Ramos (cell line): ENCODE measurements at regions not wholly inside any gene's neighbourhood (a gene's known extent, or its start where the extent isn't known, plus 50 kb on each side); places are given as distances from the start of the nearest gene placed in this dataset.

Source experiments
- in situ Hi-C: fragments of 300-500 bp; cut with MboI; formaldehyde crosslinking; loops from one replicate; pipeline ENCODE4 v1.14.3; 2022; ENCODE audit warnings: low sequenced_read_pairs; ENCODE audit not compliant: unreplicated experiment

DNA sequence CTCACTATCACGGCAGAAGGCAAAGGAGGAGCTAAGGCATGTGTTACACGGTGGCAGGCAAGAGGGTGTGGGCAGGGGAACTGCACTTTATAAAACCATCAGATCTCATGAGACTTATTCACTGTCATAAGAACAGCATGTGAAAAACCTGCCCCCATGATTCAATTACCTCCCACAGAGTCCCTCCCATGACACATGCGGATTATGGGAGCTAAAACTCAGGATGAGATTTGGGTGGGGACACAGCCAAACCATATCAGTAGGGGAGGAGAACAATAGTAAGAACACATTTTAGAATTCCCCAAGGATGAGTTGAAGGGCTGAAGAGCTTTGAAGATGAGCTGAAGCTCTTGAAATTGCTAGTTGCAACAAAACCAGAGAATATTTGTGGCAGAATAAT is 287.9 kb downstream of the SMARCA2 start:
- in situ Hi-C loops: no loop called here

DNA sequence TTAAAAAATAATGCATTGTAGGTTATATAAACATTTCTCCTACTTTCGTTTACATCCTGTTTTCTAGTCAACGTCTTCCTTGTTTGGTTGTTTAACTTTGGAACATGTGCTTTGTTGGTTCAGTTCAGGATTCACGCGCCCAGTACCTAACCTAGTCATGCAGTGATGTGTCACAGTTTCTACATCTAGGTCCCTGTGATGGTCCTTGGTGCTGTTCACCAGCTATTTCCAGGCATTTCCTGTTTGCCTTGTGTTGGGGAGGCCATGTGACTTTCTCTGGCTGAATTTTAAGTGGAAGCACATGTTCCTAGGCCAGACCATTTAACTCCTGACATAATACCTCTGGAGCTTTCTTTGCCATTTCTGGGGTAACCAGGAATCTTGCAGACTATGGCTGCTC is 292.3 kb downstream of the SMARCA2 start:
- in situ Hi-C loops: no loop called here

DNA sequence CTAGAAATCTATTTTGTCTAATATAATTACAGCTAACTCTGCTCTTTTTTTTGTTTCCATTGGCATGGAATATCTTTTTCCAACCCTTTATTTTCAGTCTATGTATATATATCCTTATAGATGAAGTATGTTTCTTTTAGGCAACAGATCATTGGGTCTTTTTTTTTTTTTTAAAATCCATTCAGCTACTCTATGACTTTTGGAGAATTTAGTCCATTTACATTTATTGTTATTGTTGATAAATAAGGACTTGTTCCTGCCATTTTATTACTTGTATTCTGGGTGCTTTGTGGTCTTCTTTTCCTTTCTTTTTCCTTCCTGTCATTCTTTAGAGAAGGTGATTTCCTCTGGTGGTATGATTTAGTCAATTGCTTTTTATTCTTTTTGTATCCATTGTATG is 296.8 kb downstream of the SMARCA2 start:
- in situ Hi-C loops: no loop called here

DNA sequence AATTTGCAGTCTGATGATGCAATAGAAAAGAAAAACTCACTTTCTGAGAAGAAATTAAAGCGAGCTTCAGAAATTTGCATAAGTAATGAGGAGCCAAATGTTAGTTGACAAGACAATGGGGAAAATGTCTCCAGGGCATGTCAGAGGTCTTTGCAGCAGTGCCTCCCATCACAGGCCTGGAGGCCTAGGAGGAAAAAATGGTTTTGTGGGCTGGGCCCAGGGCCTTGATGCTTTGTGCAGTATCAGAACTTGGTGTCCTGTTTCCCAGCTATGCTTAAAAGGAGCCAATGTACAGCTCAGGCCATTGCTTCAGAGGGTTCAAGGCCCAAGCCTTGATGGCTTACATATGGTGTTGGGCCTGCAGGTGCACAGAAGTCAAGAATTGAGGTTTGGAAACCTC is 298.4 kb downstream of the SMARCA2 start:
- in situ Hi-C loops: no loop called here

DNA sequence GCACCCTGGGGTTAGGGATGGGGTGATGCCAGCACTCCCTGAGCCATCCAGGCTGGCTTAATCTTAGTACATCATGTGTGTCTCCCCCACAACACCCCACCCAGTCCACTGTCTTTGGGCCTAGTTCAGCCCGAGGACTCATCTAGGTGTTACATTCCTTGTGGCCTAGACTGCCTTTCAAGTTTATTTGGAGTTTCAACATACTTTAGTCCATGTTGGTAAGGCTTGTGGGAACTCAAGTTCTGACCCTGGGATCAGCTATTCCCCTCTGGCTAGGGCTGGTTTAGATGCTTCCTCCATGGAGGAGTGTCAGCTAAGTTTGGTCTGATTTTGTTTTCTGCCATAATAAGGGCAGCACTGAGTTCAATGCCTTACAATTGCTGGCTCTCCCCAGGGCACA is 302.4 kb downstream of the SMARCA2 start:
- in situ Hi-C loops: no loop called here

DNA sequence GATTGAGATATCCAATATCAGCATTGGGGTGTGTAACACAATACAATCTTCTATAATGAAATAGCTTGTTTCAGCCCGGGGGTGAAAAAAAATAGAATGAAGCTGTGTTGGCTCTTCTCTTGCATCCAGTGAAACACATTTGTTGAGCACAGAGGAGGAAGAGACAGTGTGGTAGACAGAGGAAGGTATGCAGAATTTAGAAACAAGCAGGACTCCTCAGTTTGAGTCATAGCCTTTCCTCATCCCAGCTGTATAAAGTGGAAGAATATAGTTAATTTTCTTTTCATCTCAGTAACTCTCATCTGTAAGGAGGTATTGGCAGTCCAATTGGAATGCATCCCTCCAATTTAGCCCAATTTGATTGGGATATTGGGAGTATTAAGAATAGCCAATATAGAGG is 302.2 kb upstream of the VLDLR start:
- in situ Hi-C loops: no loop called here

DNA sequence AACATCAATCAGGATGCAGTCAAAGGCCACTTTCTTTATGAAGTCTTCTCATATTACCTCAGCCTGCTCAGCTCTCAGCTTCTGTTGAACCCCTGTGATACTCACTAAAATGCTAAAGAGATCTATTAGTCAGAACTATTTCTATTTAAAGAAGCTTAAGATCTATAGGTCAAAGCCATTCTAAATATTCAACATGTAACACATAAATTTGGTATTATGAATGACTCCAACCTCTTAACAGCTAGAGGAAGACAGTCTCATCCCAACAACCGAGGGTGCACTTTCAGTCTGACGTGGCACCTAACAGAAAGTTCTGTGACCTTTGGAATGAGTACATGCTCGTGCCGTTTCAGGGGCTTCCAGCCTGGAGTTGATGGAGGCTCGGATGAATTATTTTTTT is 301.5 kb upstream of the VLDLR start:
- in situ Hi-C loops: no loop called here

DNA sequence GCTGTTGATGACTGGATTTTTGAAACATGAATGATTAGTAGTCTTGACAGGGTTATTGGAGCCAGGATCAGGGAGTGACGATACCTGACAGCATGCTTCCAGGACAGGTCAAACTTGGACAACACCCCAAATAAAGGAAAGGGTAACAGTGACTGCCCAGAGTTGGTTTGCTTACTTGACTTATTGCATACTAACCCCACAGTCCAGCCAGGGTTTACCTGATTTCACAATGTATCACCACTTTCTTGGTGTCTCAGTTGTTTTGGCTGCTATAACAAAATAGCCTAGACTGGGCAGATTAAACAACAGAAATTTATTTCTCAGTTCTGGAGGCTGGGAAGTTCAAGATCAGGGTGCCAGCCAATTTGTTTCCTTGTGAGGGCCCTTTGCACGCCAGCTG is 301.0 kb upstream of the VLDLR start:
- in situ Hi-C loops: no loop called here

DNA sequence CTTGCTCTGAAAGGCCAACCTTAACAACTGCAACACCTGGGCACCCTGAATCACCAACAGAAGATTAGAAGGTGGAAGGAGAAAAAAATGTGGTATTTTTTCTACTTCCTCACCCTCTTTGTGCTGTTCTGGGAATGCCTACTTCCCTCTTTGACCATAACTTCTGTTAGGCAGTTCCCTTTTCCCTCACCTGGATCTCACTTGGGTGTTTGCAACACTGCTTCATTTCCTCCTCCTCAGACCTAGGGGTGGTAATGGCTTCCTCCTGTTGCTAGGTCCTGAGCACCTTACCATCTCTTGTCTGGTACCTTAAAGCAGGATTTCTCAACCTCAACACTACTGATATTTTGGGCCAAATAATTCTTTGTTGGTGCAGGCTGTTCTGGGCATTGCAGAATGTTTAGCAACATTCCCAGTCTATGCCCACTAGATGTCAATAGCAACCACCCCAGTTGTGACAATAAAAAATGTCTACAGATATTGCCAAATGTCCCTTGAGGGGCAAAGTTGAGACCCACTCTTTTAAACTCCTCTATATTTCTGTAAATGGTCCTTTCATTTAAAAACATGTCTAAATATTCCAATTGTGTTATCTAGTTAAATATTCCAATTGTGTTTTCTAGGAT is 300.0 kb upstream of the VLDLR start:
- in situ Hi-C loops: no loop called here

DNA sequence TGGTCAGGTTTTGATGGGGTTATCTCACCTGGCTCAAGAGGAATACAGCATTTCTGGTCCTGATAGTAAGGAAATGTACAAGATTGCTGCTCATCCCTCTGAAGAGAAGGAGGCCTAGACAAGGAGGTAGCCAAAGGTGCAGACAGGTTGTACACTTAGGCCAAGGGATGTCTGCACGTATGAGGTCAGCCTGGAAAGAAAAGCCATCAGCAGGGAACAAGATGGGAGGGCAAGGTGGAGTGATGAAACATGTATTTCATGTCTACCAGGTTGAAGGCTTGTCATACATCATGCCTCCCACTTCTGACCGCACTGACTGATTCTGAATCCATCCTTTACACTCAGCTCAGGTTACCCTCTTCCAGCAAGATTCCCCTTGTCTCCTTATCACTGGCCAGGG is 296.8 kb upstream of the VLDLR start:
- in situ Hi-C loops: no loop called here

DNA sequence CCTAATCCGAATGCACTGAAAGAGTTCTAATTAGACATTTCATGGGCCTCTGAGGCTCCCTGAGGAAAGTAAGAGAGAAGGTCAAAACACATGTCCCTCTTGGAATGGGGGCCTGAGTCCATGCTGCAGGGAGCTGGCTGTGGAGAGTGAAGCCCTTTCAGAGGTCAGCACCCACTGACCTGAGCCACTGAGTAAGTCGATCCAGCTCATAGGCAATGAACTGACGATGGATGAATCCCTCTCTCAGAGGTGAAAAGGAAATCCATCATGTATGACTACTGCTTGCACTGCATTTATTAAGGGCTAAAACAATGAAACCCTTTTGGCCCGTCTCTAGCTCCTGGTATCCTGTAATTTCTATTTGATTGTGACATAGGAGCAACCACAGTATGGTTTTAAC is 288.9 kb upstream of the VLDLR start:
- in situ Hi-C loops: no loop called here

DNA sequence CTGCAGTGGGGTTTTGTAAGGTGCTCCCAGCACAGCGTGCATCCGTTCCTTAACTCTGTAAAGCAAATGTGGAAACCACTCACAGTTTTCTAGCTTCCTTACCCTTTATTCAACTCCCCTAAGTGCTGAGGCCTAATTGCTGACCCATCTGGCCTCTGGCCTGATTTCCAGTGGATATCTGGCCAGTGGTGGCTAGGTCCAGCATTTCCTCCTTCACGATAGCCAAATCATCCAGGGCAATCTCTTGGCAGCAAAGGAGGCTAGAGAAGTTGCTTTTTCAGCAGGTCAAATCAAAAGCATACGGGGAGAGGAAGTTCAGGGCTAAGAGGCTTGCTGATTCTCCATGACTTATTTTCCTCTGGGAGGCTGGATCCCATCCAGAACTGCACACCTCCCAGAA is 286.3 kb upstream of the VLDLR start:
- in situ Hi-C loops: no loop called here

DNA sequence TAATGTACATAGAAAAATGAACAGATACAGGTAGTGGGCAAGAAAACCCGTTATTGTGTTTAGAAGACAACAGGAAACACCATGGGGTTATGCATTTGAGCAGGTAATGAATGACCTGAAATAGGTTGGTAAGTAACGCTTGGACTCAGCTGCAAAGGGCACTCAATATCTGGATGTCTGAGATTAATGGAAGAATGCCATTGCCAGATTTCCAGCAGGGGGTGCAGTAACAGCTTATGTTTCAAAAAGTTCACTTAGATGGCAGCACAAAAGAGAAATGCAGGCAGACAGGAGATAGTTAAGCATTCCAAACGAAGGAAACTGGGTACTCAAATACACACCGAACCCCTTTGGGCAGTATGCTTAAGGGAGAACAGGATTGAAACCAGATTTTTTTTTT is 285.5 kb upstream of the VLDLR start:
- in situ Hi-C loops: no loop called here

DNA sequence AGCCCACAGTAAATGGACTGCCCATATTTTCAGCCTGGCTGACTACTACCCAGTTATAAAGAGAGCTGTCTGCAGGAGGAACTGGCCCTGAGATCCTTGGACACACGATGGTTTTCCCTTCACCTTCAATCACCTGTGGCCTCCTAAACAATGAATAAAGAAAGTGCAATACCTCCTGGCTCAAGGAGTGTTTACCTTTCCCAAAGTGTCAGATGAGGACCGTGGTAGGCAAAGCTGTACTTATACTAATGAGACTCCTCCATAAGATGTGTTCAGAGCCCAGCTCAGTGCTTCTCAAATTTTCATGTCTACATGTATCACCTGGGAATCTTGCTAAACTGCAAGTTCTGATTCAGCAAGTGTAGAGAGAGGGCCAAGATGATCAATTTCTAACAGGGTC is 284.5 kb upstream of the VLDLR start:
- in situ Hi-C loops: no loop called here

DNA sequence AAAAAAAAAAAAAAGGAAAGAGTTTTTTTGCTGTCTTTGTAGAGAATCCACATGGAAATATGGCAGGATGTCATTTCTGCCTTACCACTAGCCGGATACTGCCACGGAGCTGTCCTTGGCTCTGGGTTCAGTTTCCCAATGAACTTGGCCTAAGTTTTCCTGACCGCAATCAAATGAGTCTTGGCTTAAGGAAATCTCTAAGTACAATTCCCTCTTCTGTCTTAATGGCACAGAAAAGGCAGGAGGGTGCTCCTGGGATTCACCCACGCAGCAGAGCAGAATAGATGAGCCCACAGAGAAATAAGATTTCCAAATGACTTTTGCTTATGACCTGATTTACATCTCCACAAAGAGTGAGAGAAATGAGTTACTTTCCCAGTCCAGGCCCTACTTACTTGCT is 284.0 kb upstream of the VLDLR start:
- in situ Hi-C loops: no loop called here

DNA sequence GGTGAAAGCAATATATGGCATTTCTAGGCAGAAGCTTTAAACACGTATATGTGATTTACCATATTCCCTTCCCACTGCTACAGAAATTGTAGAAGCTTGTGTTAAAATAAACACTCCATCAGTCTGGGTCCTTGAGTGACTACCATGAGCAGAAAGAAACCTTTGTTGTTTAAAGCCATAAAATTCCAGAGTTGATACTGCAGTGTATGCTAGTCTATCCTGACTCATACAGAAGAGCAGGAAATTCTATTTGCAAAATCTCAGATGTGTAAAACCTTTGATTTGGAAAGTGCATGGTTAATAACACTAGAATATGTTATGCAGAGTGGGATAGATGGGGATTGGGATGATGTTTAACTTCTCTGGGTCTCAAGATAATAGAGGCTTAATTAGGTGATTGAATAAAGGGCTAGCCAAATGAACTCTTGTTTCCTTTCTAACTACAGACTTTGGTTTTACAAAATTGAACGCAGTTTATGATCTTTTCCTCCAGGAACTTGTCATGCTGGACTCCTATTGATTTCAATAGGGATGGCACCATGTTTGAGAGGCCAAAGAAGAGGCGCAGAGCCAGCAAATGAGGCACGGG is 282.7 kb upstream of the VLDLR start:
- in situ Hi-C loops: no loop called here

DNA sequence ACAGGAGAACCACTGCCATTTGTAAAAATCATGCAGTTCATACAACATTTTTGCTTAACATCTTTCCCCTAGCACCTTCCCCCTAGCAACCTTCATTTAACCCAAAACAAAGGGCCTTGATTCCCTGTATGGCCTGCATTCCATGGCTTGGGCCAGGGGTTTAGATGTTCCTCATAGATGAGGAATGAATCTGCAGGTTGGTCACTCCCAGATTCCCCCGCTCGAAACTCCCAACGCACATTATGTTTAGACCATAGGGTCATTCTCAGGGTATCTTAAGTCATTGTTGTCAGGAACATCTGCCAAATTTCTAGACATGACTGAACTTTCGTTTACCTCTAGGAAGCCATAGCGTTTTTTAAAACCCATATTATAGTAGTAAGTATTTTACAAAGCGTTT is 282.2 kb upstream of the VLDLR start:
- in situ Hi-C loops: no loop called here

DNA sequence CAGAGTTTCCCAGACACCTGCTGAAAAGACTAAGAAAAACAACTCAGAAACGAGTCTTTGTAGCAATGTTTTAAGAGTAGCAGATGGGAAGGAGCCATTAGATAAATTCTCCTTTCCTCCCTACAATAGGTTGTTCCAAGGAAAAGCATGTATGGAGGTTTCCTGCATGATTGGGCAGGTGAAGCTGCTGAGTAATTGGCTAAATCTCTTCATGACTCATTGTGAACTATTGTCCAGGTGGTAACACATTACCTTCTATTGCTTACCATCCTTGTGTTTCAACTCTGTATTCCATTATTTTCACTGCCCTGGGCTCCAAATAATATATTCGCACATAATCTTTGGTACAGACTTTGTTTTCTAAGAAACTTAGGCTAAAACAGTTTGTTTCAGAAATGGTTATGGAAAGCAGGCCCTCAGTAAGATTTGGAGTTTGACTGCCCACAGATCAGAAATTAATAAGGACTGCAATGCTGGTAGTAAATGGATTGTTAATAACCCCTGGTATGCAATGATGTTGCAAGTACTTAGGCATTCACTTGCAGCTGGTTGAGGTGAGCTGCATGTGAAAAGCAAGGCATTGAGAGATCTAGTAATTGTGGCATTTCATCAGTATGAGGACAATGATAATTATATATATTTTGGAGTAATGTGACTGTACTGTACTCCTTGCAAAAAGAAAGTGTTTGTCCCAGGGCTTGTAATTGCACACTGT is 281.4 kb upstream of the VLDLR start:
- in situ Hi-C loops: no loop called here

DNA sequence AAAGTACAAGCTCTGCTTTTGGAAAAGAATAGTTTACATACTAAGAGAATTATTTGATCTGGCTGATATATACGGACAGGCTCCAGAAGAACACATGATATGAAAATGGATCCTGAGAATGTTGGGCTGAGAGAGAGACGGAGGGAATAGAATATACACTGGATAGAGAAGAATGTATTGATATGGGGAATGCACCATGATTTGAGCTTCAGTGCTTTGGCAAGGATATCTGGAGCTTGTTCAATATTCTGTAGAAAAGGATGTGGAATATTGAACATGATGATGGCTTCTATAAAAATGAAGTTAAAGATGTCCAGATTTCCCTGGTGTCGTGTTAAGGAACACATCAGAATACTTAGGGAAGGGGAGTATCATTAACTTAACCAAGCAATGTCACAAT is 280.5 kb upstream of the VLDLR start:
- in situ Hi-C loops: no loop called here

DNA sequence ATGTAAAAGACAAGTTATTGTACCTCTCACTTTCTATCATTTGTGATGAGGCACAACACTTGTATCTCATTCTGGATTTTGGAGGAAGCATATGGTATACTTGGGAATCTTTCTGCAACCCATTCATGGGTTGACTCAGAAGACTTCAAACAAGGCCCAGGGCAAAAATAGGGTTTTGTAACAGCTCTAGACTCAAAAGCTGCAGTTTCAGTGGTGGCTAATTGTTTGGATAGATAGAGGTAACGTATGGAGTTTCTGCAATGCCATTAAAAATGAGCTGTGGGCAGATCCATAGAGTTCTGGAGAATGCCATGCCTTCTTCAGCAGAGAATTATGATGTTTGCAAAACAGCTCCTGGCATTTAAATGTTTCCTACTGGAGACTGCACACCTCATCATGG is 279.6 kb upstream of the VLDLR start:
- in situ Hi-C loops: no loop called here

DNA sequence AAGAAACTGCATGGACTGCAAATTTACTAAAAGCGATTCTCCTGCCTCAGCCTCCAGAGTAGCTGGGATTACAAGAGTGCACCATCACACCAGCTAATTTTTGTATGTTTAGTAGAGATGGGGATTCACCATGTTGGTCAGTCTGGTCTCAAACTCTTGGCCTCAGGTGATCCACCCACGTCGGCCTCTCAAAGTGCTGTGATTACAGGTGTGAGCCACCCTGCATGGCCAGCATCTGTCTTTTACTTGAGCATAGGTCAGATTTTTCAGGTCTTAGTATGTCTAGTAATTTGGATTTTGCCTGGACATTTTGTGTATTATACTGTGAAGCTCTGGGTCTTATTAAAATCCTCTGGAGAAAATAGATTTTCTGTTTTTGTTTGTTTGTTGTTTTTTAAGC is 277.8 kb upstream of the VLDLR start:
- in situ Hi-C loops: no loop called here

DNA sequence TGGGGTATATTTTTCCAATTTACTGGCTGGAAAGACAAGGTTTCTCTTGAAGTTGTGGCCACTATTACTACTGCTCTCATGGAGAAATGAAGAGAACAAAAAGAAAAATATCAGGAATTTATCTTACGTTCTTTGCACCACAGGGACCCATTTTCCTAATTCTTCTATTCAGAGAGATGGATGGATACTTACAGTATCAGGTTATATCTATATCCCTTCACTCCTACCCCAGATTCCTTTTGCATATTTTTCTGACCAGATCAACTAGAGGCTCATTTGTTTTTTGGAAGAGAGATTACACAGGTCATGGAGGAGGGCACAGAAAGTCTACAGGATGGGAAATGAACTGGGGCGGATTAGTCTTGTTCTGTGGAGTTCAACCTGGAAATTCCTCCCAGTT is 277.2 kb upstream of the VLDLR start:
- in situ Hi-C loops: no loop called here
